GM13976 (cell line): ENCODE measurements at regions not wholly inside any gene's neighbourhood (a gene's known extent, or its start where the extent isn't known, plus 50 kb on each side); places are given as distances from the start of the nearest gene placed in this dataset.

ENCODE experiments used
- DNase-seq: peaks from one replicate; pipeline ENCODE4 v3.0.0; 2012; ENCODE audit warnings: low spot score
- in situ Hi-C: fragments of 300-500 bp; cut with MboI; formaldehyde crosslinking; loops from one replicate; pipeline ENCODE4 v1.12.0; 2022; ENCODE audit warnings: low sequenced_read_pairs, mixed read lengths, inconsistent platforms; ENCODE audit not compliant: unreplicated experiment
- TF ChIP-seq, protein P1 (sequence below): IDR thresholded peaks from 2 replicates; pipeline ENCODE4 v1.5.1; 2012; ENCODE audit warnings: borderline replicate concordance, mild to moderate bottlenecking; ENCODE audit not compliant: insufficient read depth; ENCODE audit errors: extremely low read depth, missing control alignments, control extremely low read depth

DNA sequence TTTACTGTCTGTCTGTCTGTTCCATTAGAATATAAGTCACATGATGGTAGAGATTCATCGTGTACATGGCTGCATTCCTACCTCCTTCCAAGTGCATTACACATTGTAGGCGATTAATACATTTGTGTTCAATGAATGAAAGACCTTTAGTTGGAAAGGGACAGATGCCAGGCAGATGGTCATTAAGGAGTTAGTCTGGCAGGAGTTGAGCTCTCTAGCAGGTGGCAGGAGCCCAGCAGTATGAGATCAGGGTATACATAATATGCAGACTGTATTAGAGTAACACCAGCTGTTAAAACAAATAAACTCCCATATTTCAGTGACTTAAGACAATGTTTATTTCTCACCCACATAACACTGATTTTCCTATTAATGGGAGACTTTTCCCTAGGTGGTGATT is 147.7 kb upstream of the LARGE1 start:
- TF ChIP-seq, protein P1, sequence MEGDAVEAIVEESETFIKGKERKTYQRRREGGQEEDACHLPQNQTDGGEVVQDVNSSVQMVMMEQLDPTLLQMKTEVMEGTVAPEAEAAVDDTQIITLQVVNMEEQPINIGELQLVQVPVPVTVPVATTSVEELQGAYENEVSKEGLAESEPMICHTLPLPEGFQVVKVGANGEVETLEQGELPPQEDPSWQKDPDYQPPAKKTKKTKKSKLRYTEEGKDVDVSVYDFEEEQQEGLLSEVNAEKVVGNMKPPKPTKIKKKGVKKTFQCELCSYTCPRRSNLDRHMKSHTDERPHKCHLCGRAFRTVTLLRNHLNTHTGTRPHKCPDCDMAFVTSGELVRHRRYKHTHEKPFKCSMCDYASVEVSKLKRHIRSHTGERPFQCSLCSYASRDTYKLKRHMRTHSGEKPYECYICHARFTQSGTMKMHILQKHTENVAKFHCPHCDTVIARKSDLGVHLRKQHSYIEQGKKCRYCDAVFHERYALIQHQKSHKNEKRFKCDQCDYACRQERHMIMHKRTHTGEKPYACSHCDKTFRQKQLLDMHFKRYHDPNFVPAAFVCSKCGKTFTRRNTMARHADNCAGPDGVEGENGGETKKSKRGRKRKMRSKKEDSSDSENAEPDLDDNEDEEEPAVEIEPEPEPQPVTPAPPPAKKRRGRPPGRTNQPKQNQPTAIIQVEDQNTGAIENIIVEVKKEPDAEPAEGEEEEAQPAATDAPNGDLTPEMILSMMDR: no peak
- DNase-seq: no peak
- in situ Hi-C loops: no loop called here

DNA sequence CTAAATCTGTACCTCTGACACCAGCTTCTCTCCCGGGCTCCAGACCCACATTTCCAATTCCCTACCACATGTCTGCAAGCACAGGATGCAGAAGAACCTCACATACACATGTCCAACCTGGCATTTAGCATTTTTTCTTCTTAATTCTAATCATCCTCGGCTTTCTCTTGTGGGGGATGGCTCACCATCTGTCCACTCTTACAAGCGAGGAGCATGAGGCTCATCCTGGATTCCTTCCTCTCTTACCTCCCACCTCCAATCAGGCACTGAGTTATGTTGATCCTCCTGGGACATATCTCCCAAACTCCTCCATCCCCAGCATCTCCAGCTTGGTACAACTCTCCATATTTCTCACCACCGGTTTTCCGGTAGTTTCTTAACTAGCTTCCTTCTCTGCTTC is 149.8 kb upstream of the LARGE1 start:
- in situ Hi-C loops: no loop called here
- no peak for DNase-seq
- TF ChIP-seq, protein P1: no peak

DNA sequence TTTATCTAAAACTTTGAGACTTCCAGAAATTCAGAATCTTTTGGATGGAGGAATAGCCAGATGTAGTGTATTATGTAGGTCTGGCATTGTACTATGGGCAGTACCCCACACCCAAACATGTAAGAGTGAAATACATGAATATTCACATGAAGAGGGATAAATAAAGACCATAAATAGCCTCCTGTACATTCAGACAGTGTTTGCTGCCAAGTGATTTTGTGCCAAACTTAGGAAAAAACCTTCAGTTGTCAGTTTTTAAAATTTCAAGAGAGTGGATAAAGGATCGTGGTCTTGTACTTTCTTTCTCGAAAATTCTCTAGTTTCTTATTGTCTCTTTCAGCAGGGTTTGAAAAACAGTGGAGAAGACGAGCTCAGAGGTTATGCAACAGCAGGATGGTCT is 150.3 kb upstream of the LARGE1 start:
- TF ChIP-seq, protein P1: no peak
- in situ Hi-C loops: no loop called here
- no peak for DNase-seq

DNA sequence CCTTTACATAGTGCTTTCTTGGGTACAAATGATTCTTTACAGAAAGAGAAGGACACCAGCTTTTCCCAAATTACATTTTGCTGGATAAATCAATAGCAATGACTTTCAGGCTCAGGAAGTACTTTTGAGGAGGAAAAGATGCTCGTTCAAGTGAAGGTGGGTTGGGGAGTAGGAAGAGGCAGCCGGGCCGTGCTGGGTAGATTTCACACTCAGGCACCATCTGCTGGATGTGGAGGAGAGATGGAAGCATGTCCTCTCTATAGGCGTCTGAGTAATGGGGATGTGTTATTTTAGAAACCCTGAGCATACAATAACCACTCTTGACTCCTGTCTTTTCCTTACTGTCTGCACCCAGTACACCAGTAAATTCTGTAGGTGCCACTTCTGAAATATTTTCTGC is 152.3 kb upstream of the LARGE1 start:
- DNase-seq: no peak
- TF ChIP-seq, protein P1: no peak
- in situ Hi-C loops: no loop called here

DNA sequence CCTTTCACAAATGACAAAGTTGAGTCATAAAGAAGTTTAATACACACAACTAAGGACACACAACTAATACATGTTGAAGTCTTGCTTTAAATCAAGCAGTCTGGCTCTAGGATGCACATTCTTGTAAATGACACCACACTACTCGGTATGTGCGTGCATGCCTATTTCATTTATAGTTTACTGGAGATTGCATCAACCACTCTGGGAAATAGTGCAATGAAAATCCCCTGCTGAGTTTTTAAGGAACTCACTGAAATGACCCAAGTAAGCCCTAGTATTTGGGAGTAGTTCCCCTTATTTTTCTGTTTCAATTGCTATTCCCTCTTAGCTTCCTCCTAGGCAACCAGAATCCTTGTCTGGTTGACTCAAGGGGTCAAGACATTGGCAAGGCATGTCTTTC is 160.2 kb upstream of the LARGE1 start:
- in situ Hi-C loops: no loop called here
- TF ChIP-seq, protein P1: no peak
- no peak for DNase-seq

DNA sequence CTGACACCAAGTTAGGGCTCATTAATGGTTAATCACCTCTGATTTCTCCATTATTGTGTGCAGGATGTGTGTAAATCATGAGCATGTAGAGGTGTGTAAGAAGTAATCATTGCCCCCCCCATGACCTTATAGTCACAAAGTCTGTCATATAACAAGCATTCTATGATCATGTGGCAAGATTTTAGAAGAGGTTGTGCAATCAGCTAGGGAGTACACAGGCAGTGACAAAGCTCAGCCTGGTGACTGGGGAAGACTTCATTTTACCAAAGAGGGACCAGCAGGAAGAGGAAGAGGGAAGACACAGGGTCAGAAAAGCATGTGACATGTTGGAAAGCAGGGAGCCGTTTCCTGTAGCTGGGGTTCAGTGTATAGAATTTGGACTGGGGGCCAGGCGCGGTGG is 176.5 kb upstream of the LARGE1 start:
- in situ Hi-C loops: no loop called here
- TF ChIP-seq, protein P1: no peak
- no peak for DNase-seq

DNA sequence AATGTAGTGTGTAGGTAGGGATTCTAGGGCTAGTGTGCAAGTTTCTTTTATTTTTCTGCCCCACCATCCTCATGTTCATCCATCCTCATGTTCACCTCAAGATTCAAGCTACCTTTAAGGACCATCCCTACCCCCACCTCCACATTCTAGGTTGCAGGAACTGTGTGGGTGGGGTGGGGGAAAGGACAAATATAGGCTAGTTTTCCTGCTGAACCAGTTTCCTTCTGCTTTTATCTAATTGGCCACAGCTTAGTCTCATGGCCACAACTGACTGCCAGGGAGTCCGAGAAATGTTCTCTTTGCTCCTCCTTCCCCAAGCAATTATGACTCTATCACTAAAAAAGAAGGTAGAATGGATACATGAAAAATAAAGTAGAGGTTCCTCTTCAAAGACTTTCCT is 179.0 kb upstream of the LARGE1 start:
- in situ Hi-C loops: no loop called here
- no peak for DNase-seq
- TF ChIP-seq, protein P1: no peak
